WTC11 (cell line): ENCODE measurements at regions not wholly inside any gene's neighbourhood (a gene's known extent, or its start where the extent isn't known, plus 50 kb on each side); places are given as distances from the start of the nearest gene placed in this dataset.

ENCODE experiments used
- ATF1 ChIP-seq: sonication (generic); formaldehyde crosslinking; IDR thresholded peaks from 2 replicates; pipeline ENCODE4 v1.8.1; 2023; ENCODE audit warnings: mild to moderate bottlenecking, moderate library complexity, missing genetic modification reagents
- ZNF671 ChIP-seq: fragments of 250-450 bp; sonication (Bioruptor Pico); IDR thresholded peaks from 2 replicates; pipeline ENCODE4 v1.8.0; 2021; ENCODE audit warnings: mild to moderate bottlenecking
- TF ChIP-seq, protein P1 (sequence below): fragments of 200-600 bp; IDR thresholded peaks from 2 replicates; pipeline ENCODE4 v1.8.0; 2022; ENCODE audit warnings: antibody characterized with exemption
- TF ChIP-seq, protein P2 (sequence below): sonication (generic); formaldehyde crosslinking; IDR thresholded peaks from 2 replicates; pipeline ENCODE4 v1.8.1; 2022; ENCODE audit warnings: low read depth, missing genetic modification reagents, borderline replicate concordance

DNA sequence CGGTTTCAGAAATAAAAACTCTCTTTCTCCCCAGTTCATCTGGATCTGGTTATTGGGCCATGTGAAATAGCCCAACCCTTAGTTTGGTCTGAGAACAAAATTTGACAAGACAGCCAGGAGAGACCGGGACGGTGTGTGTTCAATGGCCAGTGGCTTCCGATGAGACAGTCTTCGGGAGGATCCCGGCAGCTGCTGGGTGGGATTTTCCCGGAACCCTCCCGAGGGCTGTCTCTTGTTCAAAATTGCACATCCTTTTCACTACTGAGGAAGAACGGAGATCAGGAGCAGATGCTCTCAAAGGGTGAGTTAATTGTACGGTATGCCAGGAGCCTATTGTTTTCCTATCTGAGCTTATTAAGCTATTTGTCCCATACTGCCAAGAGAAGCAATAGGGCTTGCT, 166.5 kb downstream of the PRR32 start:
- TF ChIP-seq ATF1, result no peak
- TF ChIP-seq, protein P1, sequence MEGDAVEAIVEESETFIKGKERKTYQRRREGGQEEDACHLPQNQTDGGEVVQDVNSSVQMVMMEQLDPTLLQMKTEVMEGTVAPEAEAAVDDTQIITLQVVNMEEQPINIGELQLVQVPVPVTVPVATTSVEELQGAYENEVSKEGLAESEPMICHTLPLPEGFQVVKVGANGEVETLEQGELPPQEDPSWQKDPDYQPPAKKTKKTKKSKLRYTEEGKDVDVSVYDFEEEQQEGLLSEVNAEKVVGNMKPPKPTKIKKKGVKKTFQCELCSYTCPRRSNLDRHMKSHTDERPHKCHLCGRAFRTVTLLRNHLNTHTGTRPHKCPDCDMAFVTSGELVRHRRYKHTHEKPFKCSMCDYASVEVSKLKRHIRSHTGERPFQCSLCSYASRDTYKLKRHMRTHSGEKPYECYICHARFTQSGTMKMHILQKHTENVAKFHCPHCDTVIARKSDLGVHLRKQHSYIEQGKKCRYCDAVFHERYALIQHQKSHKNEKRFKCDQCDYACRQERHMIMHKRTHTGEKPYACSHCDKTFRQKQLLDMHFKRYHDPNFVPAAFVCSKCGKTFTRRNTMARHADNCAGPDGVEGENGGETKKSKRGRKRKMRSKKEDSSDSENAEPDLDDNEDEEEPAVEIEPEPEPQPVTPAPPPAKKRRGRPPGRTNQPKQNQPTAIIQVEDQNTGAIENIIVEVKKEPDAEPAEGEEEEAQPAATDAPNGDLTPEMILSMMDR, result no peak
- TF ChIP-seq ZNF671, result no peak
- TF ChIP-seq, protein P2, sequence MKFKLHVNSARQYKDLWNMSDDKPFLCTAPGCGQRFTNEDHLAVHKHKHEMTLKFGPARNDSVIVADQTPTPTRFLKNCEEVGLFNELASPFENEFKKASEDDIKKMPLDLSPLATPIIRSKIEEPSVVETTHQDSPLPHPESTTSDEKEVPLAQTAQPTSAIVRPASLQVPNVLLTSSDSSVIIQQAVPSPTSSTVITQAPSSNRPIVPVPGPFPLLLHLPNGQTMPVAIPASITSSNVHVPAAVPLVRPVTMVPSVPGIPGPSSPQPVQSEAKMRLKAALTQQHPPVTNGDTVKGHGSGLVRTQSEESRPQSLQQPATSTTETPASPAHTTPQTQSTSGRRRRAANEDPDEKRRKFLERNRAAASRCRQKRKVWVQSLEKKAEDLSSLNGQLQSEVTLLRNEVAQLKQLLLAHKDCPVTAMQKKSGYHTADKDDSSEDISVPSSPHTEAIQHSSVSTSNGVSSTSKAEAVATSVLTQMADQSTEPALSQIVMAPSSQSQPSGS, result no peak
